Stimulated activated naive CD8-positive, alpha-beta T cell treated with anti-CD3 and anti-CD28 coated beads, Interleukin-15, amount 100 ng/mL, for 72 hours (primary cell): ENCODE measurements at regions not wholly inside any gene's neighbourhood (a gene's known extent, or its start where the extent isn't known, plus 50 kb on each side); places are given as distances from the start of the nearest gene placed in this dataset.

Experiments used
- ATAC-seq: fragments of 150-1000 bp; cut with Tn5 transposase; 2 replicates; pipeline ENCODE4 v1.10.0; 2021; ENCODE audit warnings: mild to moderate bottlenecking, moderate library complexity
- DNase-seq, 2 donors: peaks; one replicate each; pipeline ENCODE4 v3.0.0; 2021 to 2022
- H3K27ac Mint-ChIP-seq, 2 donors: one replicate each; pipeline ENCODE4 v1.8.0; 2022; ENCODE audit warnings: mild to moderate bottlenecking in 2 of 2, mixed read lengths in 2 of 2, moderate library complexity in 2 of 2
- H3K27me3 Mint-ChIP-seq: one replicate; pipeline ENCODE4 v1.8.0; 2022; ENCODE audit warnings: mixed read lengths
- H3K4me1 Mint-ChIP-seq: one replicate; pipeline ENCODE4 v1.8.0; 2022; ENCODE audit warnings: mild to moderate bottlenecking, mixed read lengths
- H3K4me3 Mint-ChIP-seq, 2 donors: one replicate each; pipeline ENCODE4 v1.8.0; 2022; ENCODE audit warnings: mild to moderate bottlenecking in 2 of 2, mixed read lengths in 2 of 2, moderate library complexity in 1 of 2
- H3K9me3 Mint-ChIP-seq, 2 donors: one replicate each; pipeline ENCODE4 v1.8.0; 2022; ENCODE audit warnings: mixed read lengths in 2 of 2

DNA sequence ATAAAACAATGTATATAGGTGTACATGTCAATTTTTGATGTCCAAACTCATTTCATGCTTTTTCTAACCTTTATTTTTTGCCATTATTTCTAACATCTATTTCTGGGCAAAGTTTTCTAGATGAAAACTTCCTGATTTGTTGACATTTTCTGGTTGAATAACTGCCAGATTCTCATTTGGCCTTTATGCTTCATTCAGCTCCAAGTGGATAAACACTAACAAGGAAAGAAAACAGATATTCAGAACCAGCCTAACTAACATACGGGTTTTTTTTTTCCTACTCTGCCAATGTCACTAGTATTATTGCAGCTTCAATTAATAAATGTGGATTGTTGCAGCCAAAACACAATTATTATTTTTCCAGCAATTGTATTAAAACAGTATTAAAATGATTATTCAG is 50.9 kb upstream of the RAP1GDS1 start:
- no peak for DNase-seq
- no peak overlapping the region for H3K27ac Mint-ChIP-seq
- no peaks in the 10 kb centered on the region for H3K4me1 Mint-ChIP-seq
- no peaks in the 10 kb centered on the region for H3K27me3 Mint-ChIP-seq
- no peaks in the 10 kb centered on the region for H3K9me3 Mint-ChIP-seq
- no peak overlapping the region for H3K4me3 Mint-ChIP-seq
- ATAC-seq: no peak

DNA sequence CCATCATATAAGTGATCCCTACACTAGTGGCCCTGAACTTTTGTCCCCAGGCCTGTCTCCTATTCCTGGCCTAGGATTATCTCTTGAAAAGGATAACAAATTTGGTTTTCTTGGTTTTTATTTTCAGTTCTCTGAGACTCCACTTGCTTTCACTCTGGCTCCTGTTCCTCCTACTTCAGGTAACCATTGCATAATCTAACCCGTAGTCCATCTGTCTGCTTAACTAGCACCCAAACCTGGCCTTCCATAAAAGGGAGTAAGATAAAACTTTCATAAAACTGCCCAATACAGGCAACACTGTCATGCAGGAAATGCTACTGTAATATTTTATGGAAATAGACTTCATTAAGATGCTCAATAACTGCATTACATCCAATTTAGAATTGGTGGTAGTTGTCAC is 52.1 kb upstream of the RAP1GDS1 start:
- Mint-ChIP-seq H3K9me3 (no peaks in the 10 kb centered on the region), H3K4me3 (no peak overlapping the region), H3K27me3 (no peaks in the 10 kb centered on the region), H3K27ac (no peak overlapping the region), H3K4me1 (no peaks in the 10 kb centered on the region)
- no peak for ATAC-seq
- no peak for DNase-seq

DNA sequence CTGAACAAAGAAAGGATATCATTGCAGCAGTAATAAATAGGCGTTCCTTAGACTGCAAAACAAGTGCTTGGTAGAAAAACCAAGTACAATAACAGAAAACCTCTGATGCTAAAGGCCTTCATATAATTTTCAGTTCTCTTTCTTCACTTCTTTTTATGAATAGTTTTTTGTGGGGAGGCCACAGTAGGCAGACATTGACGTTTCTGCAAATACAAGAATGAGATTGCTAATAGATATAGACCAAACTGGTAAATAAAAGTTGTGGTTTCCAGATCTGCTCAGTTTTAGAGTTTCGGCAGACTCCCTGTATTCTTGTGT is 57.0 kb upstream of the RAP1GDS1 start:
- ATAC-seq (peak; percentile 77), DNase-seq (no peak)
- Mint-ChIP-seq H3K4me3 (peak overlapping the region in 1 of 2 donors; percentile 55), H3K9me3 (peaks cover 11 to 19% of the 10 kb centered on the region in 2 donors), H3K27ac (peak overlapping the region in 1 of 2 donors; percentile 85), H3K4me1 (peaks cover 9% of the 10 kb centered on the region), H3K27me3 (no peaks in the 10 kb centered on the region)

- H3K4me3 Mint-ChIP-seq: peak overlapping the region in 1 of 2 donors; percentile 55
- H3K4me1 Mint-ChIP-seq: peaks cover 9% of the 10 kb centered on the region
- no peaks in the 10 kb centered on the region for H3K27me3 Mint-ChIP-seq
- H3K27ac Mint-ChIP-seq: peak overlapping the region in 1 of 2 donors; percentile 85
- peak; percentile 77 for ATAC-seq
- H3K9me3 Mint-ChIP-seq: peaks cover 11 to 21% of the 10 kb centered on the region in 2 donors
- no peak for DNase-seq
These were observed 57.6 kb upstream of the RAP1GDS1 start for GRCh38 chr4:98203332-98204235.

GRCh38 chr4:98202907-98203306 is 58.3 kb upstream of the RAP1GDS1 start:
- no peak for DNase-seq
- no peak for ATAC-seq
- H3K4me1 Mint-ChIP-seq: peaks cover 9% of the 10 kb centered on the region
- peak overlapping the region in 1 of 2 donors; percentile 55 for H3K4me3 Mint-ChIP-seq
- peak overlapping the region in 1 of 2 donors; percentile 85 for H3K27ac Mint-ChIP-seq
- H3K9me3 Mint-ChIP-seq: peaks cover 11 to 27% of the 10 kb centered on the region in 2 donors
- H3K27me3 Mint-ChIP-seq: no peaks in the 10 kb centered on the region

GRCh38 chr4:98199247-98199646 is 56.0 kb upstream of the STPG2 start:
- no peak overlapping the region for H3K4me3 Mint-ChIP-seq
- no peak for DNase-seq
- ATAC-seq: no peak
- H3K27me3 Mint-ChIP-seq: no peaks in the 10 kb centered on the region
- H3K9me3 Mint-ChIP-seq: peaks cover 11 to 48% of the 10 kb centered on the region in 2 donors
- H3K4me1 Mint-ChIP-seq: peaks cover 9% of the 10 kb centered on the region
- no peak overlapping the region for H3K27ac Mint-ChIP-seq

GRCh38 chr4:98195005-98195404 is 51.7 kb upstream of the STPG2 start:
- DNase-seq: no peak
- Mint-ChIP-seq H3K4me3 (no peak overlapping the region), H3K27me3 (no peaks in the 10 kb centered on the region), H3K4me1 (no peaks in the 10 kb centered on the region), H3K9me3 (peaks cover 9 to 45% of the 10 kb centered on the region in 2 donors), H3K27ac (no peak overlapping the region)
- no peak for ATAC-seq

- Mint-ChIP-seq H3K4me3 (no peak overlapping the region), H3K9me3 (peaks cover 9 to 43% of the 10 kb centered on the region in 2 donors), H3K27me3 (no peaks in the 10 kb centered on the region), H3K4me1 (no peaks in the 10 kb centered on the region), H3K27ac (no peak overlapping the region)
- DNase-seq: no peak
- no peak for ATAC-seq
These were observed 50.3 kb upstream of the STPG2 start for GRCh38 chr4:98193459-98194105.
